ENCODE measurements at regions not wholly inside any gene's neighbourhood (a gene's known extent, or its start where the extent isn't known, plus 50 kb on each side); places are given as distances from the start of the nearest gene placed in this dataset.

GRCh38 chr9:107667231-107668070 lies 177.9 kb upstream of the KLF4 start:
- Mint-ChIP-seq H3K27me3 (no peaks in the 10 kb centered on the region), H3K9me3 (no peaks in the 10 kb centered on the region), H3K4me3 (no peak overlapping the region), H3K36me3 (no peaks in the 10 kb centered on the region), H3K4me1 (no peaks in the 10 kb centered on the region), H3K27ac (no peak overlapping the region)

DNA sequence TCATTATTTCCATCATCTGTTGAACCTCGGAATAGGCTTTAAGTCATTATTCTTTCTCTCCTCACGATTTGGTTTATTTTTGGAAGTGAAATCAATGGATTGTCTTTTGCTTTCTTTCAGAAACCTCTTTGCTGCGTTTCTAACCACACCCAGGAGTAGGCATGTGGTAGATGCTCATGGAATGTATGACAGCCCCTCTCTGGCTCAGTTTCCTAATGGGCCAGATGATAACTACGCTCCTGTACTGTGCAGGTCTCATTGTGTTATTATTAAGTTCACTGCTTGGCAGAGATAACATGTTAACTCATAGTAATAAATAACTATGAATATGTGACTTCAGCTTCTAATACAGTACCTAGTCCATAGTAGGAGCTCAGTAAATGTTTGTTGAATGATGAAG lies 175.5 kb upstream of the KLF4 start:
- no peaks in the 10 kb centered on the region for H3K27me3 Mint-ChIP-seq
- no peaks in the 10 kb centered on the region for H3K4me1 Mint-ChIP-seq
- H3K27ac Mint-ChIP-seq, result no peak overlapping the region
- H3K9me3 Mint-ChIP-seq, result peaks cover 4% of the 10 kb centered on the region
- no peaks in the 10 kb centered on the region for H3K36me3 Mint-ChIP-seq
- no peak overlapping the region for H3K4me3 Mint-ChIP-seq

GRCh38 chr9:107660976-107661375 lies 171.4 kb upstream of the KLF4 start:
- Mint-ChIP-seq H3K4me3 (no peak overlapping the region), H3K4me1 (no peaks in the 10 kb centered on the region), H3K36me3 (no peaks in the 10 kb centered on the region), H3K9me3 (peaks cover 9% of the 10 kb centered on the region), H3K27me3 (no peaks in the 10 kb centered on the region), H3K27ac (no peak overlapping the region)

DNA sequence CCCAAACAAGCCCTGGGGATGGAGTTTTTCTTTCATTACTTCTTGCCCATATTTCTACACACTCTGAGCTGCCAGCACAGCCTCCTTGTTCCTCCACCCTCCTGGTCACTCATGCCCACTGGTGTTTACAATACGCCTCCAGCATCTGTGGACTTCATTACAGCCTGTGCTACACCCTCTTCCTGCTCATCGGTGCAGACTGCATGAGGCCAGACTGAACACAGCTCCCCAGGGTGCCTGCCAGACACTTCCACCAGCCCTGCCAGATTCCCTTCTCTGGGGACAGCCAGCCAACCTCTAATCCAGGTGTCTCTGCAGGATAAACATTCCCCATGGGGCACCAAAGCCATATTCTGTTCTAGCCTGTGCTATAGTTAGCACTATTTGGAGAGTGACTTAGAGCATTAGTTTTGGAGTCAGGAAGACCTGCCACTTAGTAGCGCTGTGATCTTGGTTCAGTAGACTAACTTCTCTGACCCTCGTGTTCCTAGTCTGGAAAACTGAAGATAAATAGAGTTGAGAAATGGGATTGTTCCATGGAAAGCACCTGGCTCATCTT lies 163.8 kb upstream of the KLF4 start:
- Mint-ChIP-seq H3K27me3 (no peaks in the 10 kb centered on the region), H3K27ac (no peak overlapping the region), H3K4me3 (no peak overlapping the region), H3K9me3 (peaks cover 4% of the 10 kb centered on the region), H3K36me3 (no peaks in the 10 kb centered on the region), H3K4me1 (no peaks in the 10 kb centered on the region)

GRCh38 chr9:107650995-107651394 lies 161.4 kb upstream of the KLF4 start:
- no peak overlapping the region for H3K4me3 Mint-ChIP-seq
- no peaks in the 10 kb centered on the region for H3K27me3 Mint-ChIP-seq
- no peak overlapping the region for H3K27ac Mint-ChIP-seq
- H3K36me3 Mint-ChIP-seq, result no peaks in the 10 kb centered on the region
- peaks cover 4% of the 10 kb centered on the region for H3K9me3 Mint-ChIP-seq
- no peaks in the 10 kb centered on the region for H3K4me1 Mint-ChIP-seq

DNA sequence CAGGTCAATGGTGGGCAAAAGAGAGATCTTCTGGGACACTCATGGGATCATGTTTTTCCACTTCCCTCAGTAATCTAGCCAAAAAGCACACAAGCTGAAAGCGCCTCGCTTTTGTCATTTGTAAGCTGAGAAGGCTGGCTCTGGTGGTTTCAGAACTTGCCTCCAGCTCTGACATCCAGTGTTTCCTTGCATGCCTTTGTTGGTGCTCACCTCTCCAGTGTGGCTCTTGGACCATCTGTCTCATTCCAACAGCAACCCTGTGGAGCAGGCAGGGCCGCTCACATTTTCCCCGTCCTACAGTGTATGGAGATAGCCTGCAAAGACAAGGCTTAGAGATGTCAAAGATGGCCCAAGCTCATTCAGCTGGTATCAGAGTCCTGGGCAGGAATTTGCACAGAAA lies 160.8 kb upstream of the KLF4 start:
- no peaks in the 10 kb centered on the region for H3K27me3 Mint-ChIP-seq
- peaks cover 4% of the 10 kb centered on the region for H3K9me3 Mint-ChIP-seq
- no peak overlapping the region for H3K4me3 Mint-ChIP-seq
- H3K4me1 Mint-ChIP-seq, result no peaks in the 10 kb centered on the region
- H3K27ac Mint-ChIP-seq, result no peak overlapping the region
- no peaks in the 10 kb centered on the region for H3K36me3 Mint-ChIP-seq

DNA sequence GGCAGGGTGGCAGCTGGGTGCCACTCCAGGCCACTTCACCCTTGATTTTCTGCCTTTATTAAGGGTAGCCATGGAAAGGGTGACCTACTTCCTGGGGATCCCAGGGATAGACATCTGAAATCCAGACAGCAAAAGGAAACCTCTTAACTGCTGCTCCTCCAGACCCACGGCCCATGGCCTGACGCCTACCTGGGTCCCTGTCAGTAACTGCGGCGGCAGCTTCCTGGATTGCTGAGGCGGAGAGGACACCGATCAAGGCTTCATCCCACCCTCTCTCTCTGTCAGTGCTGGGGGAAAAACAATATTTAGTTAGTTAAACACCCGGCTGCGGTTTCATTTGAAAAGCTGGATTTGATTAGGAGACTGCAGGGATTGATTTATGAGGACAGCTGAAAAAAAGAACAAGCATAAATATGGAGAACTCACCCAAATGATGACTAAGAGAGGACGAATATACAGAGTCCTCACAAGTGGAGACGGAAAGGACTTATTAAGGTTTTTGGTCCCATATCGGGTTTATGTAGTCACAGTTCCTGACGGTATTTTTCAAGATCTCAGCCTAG lies 158.7 kb upstream of the KLF4 start:
- Mint-ChIP-seq H3K4me3 (no peak overlapping the region), H3K27me3 (no peaks in the 10 kb centered on the region), H3K27ac (no peak overlapping the region), H3K9me3 (no peaks in the 10 kb centered on the region), H3K36me3 (no peaks in the 10 kb centered on the region), H3K4me1 (no peaks in the 10 kb centered on the region)

DNA sequence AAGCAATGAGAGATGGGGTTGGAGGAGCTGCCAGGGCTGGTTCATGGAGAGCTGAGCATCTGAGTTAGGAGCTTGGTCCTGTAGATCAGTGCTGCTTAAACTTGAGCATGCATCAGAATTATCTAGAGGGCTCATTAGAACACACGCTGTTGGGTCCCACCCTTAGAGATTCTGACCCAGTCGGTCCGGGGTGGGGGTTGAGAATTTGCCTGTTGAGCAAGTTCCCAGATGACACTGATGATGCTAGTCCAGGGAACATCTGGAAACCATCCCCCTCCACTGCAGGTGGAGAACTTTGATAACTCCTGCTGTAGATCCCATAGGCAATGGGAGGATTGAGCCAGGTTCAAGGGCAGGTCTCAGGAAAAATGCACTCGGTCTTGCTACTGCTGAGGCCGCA lies 158.0 kb upstream of the KLF4 start:
- no peaks in the 10 kb centered on the region for H3K27me3 Mint-ChIP-seq
- H3K27ac Mint-ChIP-seq, result no peak overlapping the region
- no peaks in the 10 kb centered on the region for H3K36me3 Mint-ChIP-seq
- no peak overlapping the region for H3K4me3 Mint-ChIP-seq
- H3K9me3 Mint-ChIP-seq, result no peaks in the 10 kb centered on the region
- H3K4me1 Mint-ChIP-seq, result no peaks in the 10 kb centered on the region

DNA sequence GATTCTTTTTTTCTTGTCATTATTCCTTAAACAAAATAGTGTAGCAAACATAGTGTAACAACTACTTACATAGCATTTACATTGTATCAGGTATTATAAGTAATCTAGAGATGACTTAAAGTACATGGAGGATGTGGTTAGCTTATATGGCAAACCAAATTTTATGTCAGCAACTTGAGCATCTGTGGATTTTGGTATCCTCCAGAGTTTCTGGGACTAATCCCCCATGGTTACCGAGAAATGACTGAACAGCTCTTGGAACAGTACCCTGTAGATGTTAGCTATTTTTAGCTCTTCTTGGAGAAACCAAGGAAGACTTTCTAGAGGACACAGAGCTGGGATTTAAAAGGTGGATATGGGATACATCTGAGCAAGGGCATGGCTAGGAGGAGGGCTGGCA lies 157.6 kb upstream of the KLF4 start:
- H3K4me3 Mint-ChIP-seq, result no peak overlapping the region
- H3K27me3 Mint-ChIP-seq, result no peaks in the 10 kb centered on the region
- H3K4me1 Mint-ChIP-seq, result no peaks in the 10 kb centered on the region
- H3K27ac Mint-ChIP-seq, result no peak overlapping the region
- no peaks in the 10 kb centered on the region for H3K9me3 Mint-ChIP-seq
- H3K36me3 Mint-ChIP-seq, result no peaks in the 10 kb centered on the region

DNA sequence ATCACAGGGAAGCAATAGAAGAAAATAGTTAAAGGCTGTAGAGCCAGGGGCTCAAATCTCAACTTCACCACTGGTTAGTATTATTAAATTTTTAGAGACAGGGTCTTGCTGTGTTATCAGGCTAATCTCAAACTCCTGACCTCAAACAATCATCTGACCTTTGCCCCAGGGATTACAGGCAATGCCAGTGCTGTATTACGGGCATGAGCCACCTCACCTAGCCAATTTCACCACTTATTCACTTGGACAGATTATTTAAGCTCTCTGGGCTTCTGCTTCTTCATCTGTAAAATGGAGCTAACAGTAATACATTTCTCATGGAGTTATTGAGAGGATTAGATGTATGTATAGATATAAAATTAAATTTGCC lies 155.9 kb upstream of the KLF4 start:
- Mint-ChIP-seq H3K4me3 (no peak overlapping the region), H3K27me3 (peaks cover 8% of the 10 kb centered on the region)

GRCh38 chr9:107644733-107645463 lies 155.3 kb upstream of the KLF4 start:
- H3K9me3 Mint-ChIP-seq, result no peaks in the 10 kb centered on the region
- no peak overlapping the region for H3K4me3 Mint-ChIP-seq
- H3K27ac Mint-ChIP-seq, result no peak overlapping the region
- H3K27me3 Mint-ChIP-seq, result peaks cover 11% of the 10 kb centered on the region
- H3K36me3 Mint-ChIP-seq, result peaks cover 1% of the 10 kb centered on the region
- H3K4me1 Mint-ChIP-seq, result no peaks in the 10 kb centered on the region

More for the DNA sequence above, 155.9 kb upstream of the KLF4 start:
- Mint-ChIP-seq H3K36me3 (peaks cover 1% of the 10 kb centered on the region), H3K4me1 (no peaks in the 10 kb centered on the region), H3K27ac (no peak overlapping the region), H3K9me3 (no peaks in the 10 kb centered on the region)

- Mint-ChIP-seq H3K4me1 (peaks cover 9% of the 10 kb centered on the region), H3K27ac (no peak overlapping the region), H3K27me3 (peaks cover 34% of the 10 kb centered on the region), H3K9me3 (no peaks in the 10 kb centered on the region), H3K4me3 (no peak overlapping the region), H3K36me3 (peaks cover 1% of the 10 kb centered on the region)
Observed at GRCh38 chr9:107639426-107639825, 149.9 kb upstream of the KLF4 start.

- Mint-ChIP-seq H3K4me1 (peaks cover 9% of the 10 kb centered on the region), H3K9me3 (no peaks in the 10 kb centered on the region), H3K27me3 (peaks cover 34% of the 10 kb centered on the region), H3K4me3 (peak overlapping the region; percentile 6), H3K27ac (no peak overlapping the region), H3K36me3 (peaks cover 1% of the 10 kb centered on the region)
Observed at GRCh38 chr9:107638521-107639310, 149.1 kb upstream of the KLF4 start.

- Mint-ChIP-seq H3K27me3 (peaks cover 34% of the 10 kb centered on the region), H3K4me3 (peak overlapping the region; percentile 6), H3K4me1 (peaks cover 9% of the 10 kb centered on the region), H3K36me3 (peaks cover 1% of the 10 kb centered on the region), H3K27ac (no peak overlapping the region), H3K9me3 (no peaks in the 10 kb centered on the region)
Observed at GRCh38 chr9:107637421-107638420, 148.2 kb upstream of the KLF4 start.
